ENCODE measurements at regions not wholly inside any gene's neighbourhood (a gene's known extent, or its start where the extent isn't known, plus 50 kb on each side); places are given as distances from the start of the nearest gene placed in this dataset.
"Not testable (repeated sequence)": the region's sequence is repeated elsewhere in the genome, so short reads cannot be mapped to it uniquely, and the experiment has no call there.

GRCh38 chr20:23140991-23141390 lies 54.9 kb upstream of the CD93 start:
- no peak for DNase-seq (ENCODE audit: low spot score)
- CTCF ChIA-PET = interaction anchor here (0.5 to 0.6 kb wide), 3 partner anchors 62 to 212 kb away, joined by 4 to 6 read pairs (median 5); no protein-coding TSS in a partner anchor
- POLR2A ChIA-PET (ENCODE audit: low non-redundant PET) = no interaction called here
- TF ChIP-seq CTCF (conservative IDR thresholded peaks at IDR 0.05; ENCODE audit: low read depth) = no peak
- peak overlapping the region; percentile 6; the same call in 1 of the 2 replicates for H3K27ac ChIP-seq

GRCh38 chr20:23139984-23140383 lies 53.9 kb upstream of the CD93 start:
- POLR2A ChIA-PET (ENCODE audit: low non-redundant PET); DNase-seq (ENCODE audit: low spot score): not testable (repeated sequence)
- peak overlapping the region; percentile 75 for H3K27ac ChIP-seq
- CTCF ChIA-PET = interaction anchor here (0.5 kb wide), 1 partner anchor 399 kb away, joined by 4 read pairs; no protein-coding TSS in a partner anchor

- no peak for TF ChIP-seq CTCF (conservative IDR thresholded peaks at IDR 0.05; ENCODE audit: low read depth)
- ChIA-PET POLR2A (ENCODE audit: low non-redundant PET) (interaction anchor here (0.7 kb wide), 1 partner anchor 211 kb away, joined by 3 read pairs; the partner anchor contains the start of gene NXT1), CTCF (interaction anchor here (0.5 kb wide), 1 partner anchor 400 kb away, joined by 4 read pairs; no protein-coding TSS in a partner anchor)
- peak; percentile 82 for DNase-seq (ENCODE audit: low spot score)
- H3K27ac ChIP-seq = peak overlapping the region; percentile 75
Observed at GRCh38 chr20:23139524-23139923, 53.4 kb upstream of the CD93 start.

- CTCF ChIA-PET = no interaction called here
- POLR2A ChIA-PET (ENCODE audit: low non-redundant PET) = interaction anchor here (0.7 kb wide), 1 partner anchor 212 kb away, joined by 3 read pairs; the partner anchor contains the start of gene NXT1
- no peak for DNase-seq (ENCODE audit: low spot score)
- no peak overlapping the region for H3K27ac ChIP-seq
- no peak for TF ChIP-seq CTCF (conservative IDR thresholded peaks at IDR 0.05; ENCODE audit: low read depth)
Observed at GRCh38 chr20:23138682-23139081, 52.6 kb upstream of the CD93 start.

- no peak for TF ChIP-seq CTCF (conservative IDR thresholded peaks at IDR 0.05; ENCODE audit: low read depth)
- no peak for DNase-seq (ENCODE audit: low spot score)
- CTCF ChIA-PET = no interaction called here
- no peak overlapping the region for H3K27ac ChIP-seq
- POLR2A ChIA-PET (ENCODE audit: low non-redundant PET) = no interaction called here
Observed at GRCh38 chr20:23138226-23138625, 52.1 kb upstream of the CD93 start.

GRCh38 chr20:23136893-23137745 lies 51.0 kb upstream of the CD93 start:
- POLR2A ChIA-PET (ENCODE audit: low non-redundant PET) = interaction anchor here (1.1 kb wide), 1 partner anchor 37 kb away, joined by 3 read pairs; no protein-coding TSS in a partner anchor
- TF ChIP-seq CTCF (conservative IDR thresholded peaks at IDR 0.05; ENCODE audit: low read depth) = no peak
- H3K27ac ChIP-seq = peak overlapping the region; percentile 67
- peak; percentile 82 for DNase-seq (ENCODE audit: low spot score)
- CTCF ChIA-PET = interaction anchor here (0.7 to 1.1 kb wide), 2 partner anchors 21 to 75 kb away, joined by 3 read pairs; no protein-coding TSS in a partner anchor
